ENCODE measurements at regions not wholly inside any gene's neighbourhood (a gene's known extent, or its start where the extent isn't known, plus 50 kb on each side); places are given as distances from the start of the nearest gene placed in this dataset.

- no peak overlapping the region for H3K4me2 ChIP-seq
- H3K4me1 ChIP-seq (ENCODE audit: control insufficient read depth in 1 of 2, insufficient read depth in 2 of 2, low read depth in 1 of 2, low read length in 1 of 2), result peaks cover 0 to 2% of the 10 kb centered on the region in 2 experiments; a peak in 2 of 4 replicates
- POLR2A ChIA-PET, result no interaction called here
- H3K9me3 ChIP-seq, result no peaks in the 10 kb centered on the region
- CTCF ChIA-PET, result interaction anchor here (0.6 to 1.0 kb wide), 2 partner anchors 28 to 567 kb away, joined by 3 read pairs; no protein-coding TSS in a partner anchor
- H3K4me3 ChIP-seq (ENCODE audit: low read depth in 2 of 2, low read length in 1 of 2), result no peak overlapping the region
- H3K9ac ChIP-seq, result no peak overlapping the region
- DNase-seq, result no peak
- no peak overlapping the region for H2AFZ ChIP-seq (ENCODE audit: low read depth)
- TF ChIP-seq TAF1 (IDR thresholded peaks at IDR 0.05; ENCODE audit: borderline replicate concordance, low read depth, low read length), result no peak
- no peak for TF ChIP-seq NRF1 (IDR thresholded peaks at IDR 0.05; ENCODE audit: low read depth, low read length)
- TF ChIP-seq RXRA (IDR thresholded peaks at IDR 0.05; ENCODE audit: borderline replicate concordance, low read depth), result no peak
- TF ChIP-seq, protein P1, sequence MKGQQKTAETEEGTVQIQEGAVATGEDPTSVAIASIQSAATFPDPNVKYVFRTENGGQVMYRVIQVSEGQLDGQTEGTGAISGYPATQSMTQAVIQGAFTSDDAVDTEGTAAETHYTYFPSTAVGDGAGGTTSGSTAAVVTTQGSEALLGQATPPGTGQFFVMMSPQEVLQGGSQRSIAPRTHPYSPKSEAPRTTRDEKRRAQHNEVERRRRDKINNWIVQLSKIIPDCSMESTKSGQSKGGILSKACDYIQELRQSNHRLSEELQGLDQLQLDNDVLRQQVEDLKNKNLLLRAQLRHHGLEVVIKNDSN (IDR thresholded peaks at IDR 0.05; ENCODE audit: borderline replicate concordance, low read depth), result no peak
- no peak for TF ChIP-seq CTCF (IDR thresholded peaks at IDR 0.05)
- no peak for TF ChIP-seq RFX5 (IDR thresholded peaks at IDR 0.05; ENCODE audit: low read length)
- no peak for TF ChIP-seq RCOR1 (IDR thresholded peaks at IDR 0.05; ENCODE audit: low read length)
- TF ChIP-seq RAD21 (IDR thresholded peaks at IDR 0.05; ENCODE audit: low read length), result no peak
- TF ChIP-seq, protein P2, sequence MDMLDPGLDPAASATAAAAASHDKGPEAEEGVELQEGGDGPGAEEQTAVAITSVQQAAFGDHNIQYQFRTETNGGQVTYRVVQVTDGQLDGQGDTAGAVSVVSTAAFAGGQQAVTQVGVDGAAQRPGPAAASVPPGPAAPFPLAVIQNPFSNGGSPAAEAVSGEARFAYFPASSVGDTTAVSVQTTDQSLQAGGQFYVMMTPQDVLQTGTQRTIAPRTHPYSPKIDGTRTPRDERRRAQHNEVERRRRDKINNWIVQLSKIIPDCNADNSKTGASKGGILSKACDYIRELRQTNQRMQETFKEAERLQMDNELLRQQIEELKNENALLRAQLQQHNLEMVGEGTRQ (IDR thresholded peaks at IDR 0.05; ENCODE audit: borderline replicate concordance, low read depth, low read length), result no peak
- TF ChIP-seq YY1 (IDR thresholded peaks at IDR 0.05; ENCODE audit: low read depth), result no peak
- no peak for TF ChIP-seq MEF2A (IDR thresholded peaks at IDR 0.05; ENCODE audit: borderline replicate concordance, low read depth)
- TF ChIP-seq JUND (IDR thresholded peaks at IDR 0.05), result no peak
- TF ChIP-seq ZBTB33 (IDR thresholded peaks at IDR 0.05; ENCODE audit: borderline replicate concordance, low read depth), result no peak
- no peak for TF ChIP-seq EP300 (IDR thresholded peaks at IDR 0.05; ENCODE audit: borderline replicate concordance in 1 of 2, low read depth in 1 of 2, low read length in 1 of 2)
- TF ChIP-seq SMC3 (IDR thresholded peaks at IDR 0.05; ENCODE audit: low read depth, low read length), result no peak
- no peak overlapping the region; a peak in 1 of 4 replicates for H3K27ac ChIP-seq (ENCODE audit: low read depth in 2 of 2, low read length in 1 of 2)
- no peaks in the 10 kb centered on the region for H3K27me3 ChIP-seq (ENCODE audit: insufficient read depth)
- H3F3A ChIP-seq (replicated peaks; ENCODE audit: insufficient read depth), result no peaks in the 10 kb centered on the region
- no peaks in the 10 kb centered on the region for H4K20me1 ChIP-seq (ENCODE audit: insufficient read depth)
- H3K36me3 ChIP-seq (replicated peaks in 1 of 2; ENCODE audit: control insufficient read depth in 1 of 2, insufficient read depth in 2 of 2, low read length in 1 of 2), result no peaks in the 10 kb centered on the region
- no peaks in the 10 kb centered on the region for H3K9me2 ChIP-seq
- no peaks in the 10 kb centered on the region for H3K79me2 ChIP-seq (ENCODE audit: insufficient read depth)
Observed at GRCh38 chr3:117955196-117955595, 1079.5 kb downstream of the IGSF11 start.
